Ovary (tissue), 7 donors: ENCODE measurements at regions not wholly inside any gene's neighbourhood (a gene's known extent, or its start where the extent isn't known, plus 50 kb on each side); places are given as distances from the start of the nearest gene placed in this dataset.

Source experiments
- DNase-seq, 5 donors: peaks; one replicate each; pipeline ENCODE4 v3.0.0-alpha.2; 2019 to 2020
- H3K27ac ChIP-seq, 2 donors: fragments of 200-600 bp; one replicate each; pipeline versions ENCODE4 v1.5.1 to v1.8.0; 2019 to 2022
- H3K27me3 ChIP-seq: fragments of 200-600 bp; one replicate; pipeline ENCODE4 v1.8.0; 2022
- H3K36me3 ChIP-seq: fragments of 200-600 bp; sonication (generic); one replicate; pipeline ENCODE4 v1.5.1; 2019
- H3K4me1 ChIP-seq: one replicate; pipeline ENCODE4 v1.8.1; 2013; ENCODE audit warnings: mild to moderate bottlenecking, moderate library complexity; ENCODE audit not compliant: insufficient read depth
- H3K4me3 ChIP-seq: fragments of 200-600 bp; sonication (generic); one replicate; pipeline ENCODE4 v1.5.1; 2017
- H3K9me3 ChIP-seq, 2 donors: fragments of 200-600 bp in 1 of 2; sonication (generic) in 1 of 2; one replicate each; pipeline versions ENCODE4 v1.5.1 to v1.8.1; 2013 to 2019; ENCODE audit warnings: mild to moderate bottlenecking in 1 of 2, moderate library complexity in 1 of 2
- CTCF ChIP-seq, 3 donors: fragments of 450-650 bp in 2 of 3; fragments of 200-600 bp in 1 of 3; IDR thresholded peaks; one replicate each; pipeline versions ENCODE4 v1.5.1 to v1.8.0; 2016 to 2022; ENCODE audit warnings: antibody characterized with exemption in 3 of 3, mild to moderate bottlenecking in 1 of 3
- EP300 ChIP-seq: sonication (generic); formaldehyde crosslinking; IDR thresholded peaks from one replicate; pipeline ENCODE4 v1.6.1; 2017; ENCODE audit warnings: antibody characterized with exemption
- POLR2A ChIP-seq: fragments of 450-650 bp; IDR thresholded peaks from one replicate; pipeline ENCODE4 v1.6.1; 2017; ENCODE audit warnings: antibody characterized with exemption, mild to moderate bottlenecking, moderate library complexity
- WGBS, 3 donors: extraction: QIAGEN DNeasy Blood & Tissue Kit in 1 of 3; methylation state at CpG; one replicate each; pipeline versions ENCODE4 v1.1.5 to v1.1.7; 2013 to 2017; 5-methylcytosine and 5-hydroxymethylcytosine counted together
- intact Hi-C, 4 donors: fragments of 100-400 bp; cut with DNase I; formaldehyde crosslinking; loops; one replicate each; pipeline versions ENCODE4 v1.11.0 to v1.15.1; 2022 to 2023
- donor health status: DM: no; HTN: no; CAD: no; lungs with moderate emphysema.
- donor health status: DM: no; HTN: no; CAD: no.
- donor health status: Bipolar disorder and iron deficiency.
- donor health status: DM: no; HTN: no; CAD: no.
- donor health status: DM: yes; HTN: yes; CAD: no.

GRCh38 chr2:208890486-208890885 lies 483.9 kb downstream of the PTH2R start:
- no peak overlapping the region for H3K4me3 ChIP-seq
- H3K9me3 ChIP-seq: no peaks in the 10 kb centered on the region
- no peak overlapping the region for H3K27ac ChIP-seq
- DNase-seq: no peak
- WGBS, 3 donors: 57 to 72% (median 62%) methylated on average over 2 of the region's 2 CpGs
- H3K36me3 ChIP-seq: no peaks in the 10 kb centered on the region
- H3K4me1 ChIP-seq: no peaks in the 10 kb centered on the region
- TF ChIP-seq EP300 (no peak), CTCF (IDR thresholded peaks at IDR 0.05) (no peak), POLR2A (no peak)
- intact Hi-C loops: no loop called here
- H3K27me3 ChIP-seq: no peaks in the 10 kb centered on the region

GRCh38 chr2:208892203-208892602 lies 485.6 kb downstream of the PTH2R start:
- intact Hi-C loops: no loop called here
- DNase-seq: no peak
- Histone ChIP-seq H3K36me3 (no peaks in the 10 kb centered on the region), H3K27me3 (no peaks in the 10 kb centered on the region), H3K9me3 (no peaks in the 10 kb centered on the region), H3K27ac (no peak overlapping the region), H3K4me3 (no peak overlapping the region), H3K4me1 (no peaks in the 10 kb centered on the region)
- no peak for TF ChIP-seq CTCF (IDR thresholded peaks at IDR 0.05)
- TF ChIP-seq EP300: no peak
- no peak for TF ChIP-seq POLR2A

- Histone ChIP-seq H3K36me3 (no peaks in the 10 kb centered on the region), H3K27me3 (no peaks in the 10 kb centered on the region), H3K4me3 (no peak overlapping the region), H3K9me3 (no peaks in the 10 kb centered on the region), H3K4me1 (no peaks in the 10 kb centered on the region), H3K27ac (no peak overlapping the region)
- intact Hi-C loops: no loop called here
- WGBS, 3 donors: 69 to 93% (median 79%) methylated on average over 1 of the region's 1 CpG
- DNase-seq: no peak
- TF ChIP-seq CTCF (IDR thresholded peaks at IDR 0.05) (no peak), EP300 (no peak), POLR2A (no peak)
These were observed 499.7 kb downstream of the PTH2R start for GRCh38 chr2:208906330-208906729.

GRCh38 chr2:208915401-208915800 lies 508.4 kb upstream of the MAP2 start:
- 86 to 90% (median 87%) methylated on average over 4 of the region's 4 CpGs for WGBS, 3 donors

More at GRCh38 chr2:208915401-208915800, 508.4 kb upstream of the MAP2 start:
- H3K9me3 ChIP-seq: no peaks in the 10 kb centered on the region
- H3K4me1 ChIP-seq: no peaks in the 10 kb centered on the region
- H3K27me3 ChIP-seq: no peaks in the 10 kb centered on the region
- no peaks in the 10 kb centered on the region for H3K36me3 ChIP-seq
- TF ChIP-seq CTCF (IDR thresholded peaks at IDR 0.05) (no peak), POLR2A (no peak), EP300 (no peak)
- DNase-seq: no peak
- no peak overlapping the region for H3K4me3 ChIP-seq
- intact Hi-C loops: no loop called here
- H3K27ac ChIP-seq: no peak overlapping the region
